Lung (tissue), 11 donors: ENCODE measurements at regions not wholly inside any gene's neighbourhood (a gene's known extent, or its start where the extent isn't known, plus 50 kb on each side); places are given as distances from the start of the nearest gene placed in this dataset.

Source experiments
- ATAC-seq: fragments of 200-7000 bp; cut with Tn5 transposase; one replicate; pipeline ENCODE4 v1.9.1; 2020; ENCODE audit warnings: moderate number of reproducible peaks; ENCODE audit not compliant: insufficient read depth, low FRiP score
- DNase-seq, 3 donors: peaks; one replicate each; pipeline ENCODE4 v3.0.0-alpha.2; 2013 to 2017
- H3K27ac ChIP-seq, 2 donors: one replicate each; pipeline ENCODE4 v1.5.1; 2013; ENCODE audit warnings: mild to moderate bottlenecking in 2 of 2, moderate library complexity in 2 of 2, control low read depth in 1 of 2, inconsistent platforms in 1 of 2, low read depth in 1 of 2, low read length in 1 of 2
- H3K27me3 ChIP-seq, 3 donors: one replicate each; pipeline ENCODE4 v1.5.1; 2013; ENCODE audit warnings: low read length in 2 of 3; ENCODE audit not compliant: control insufficient read depth in 3 of 3, insufficient read depth in 3 of 3
- H3K36me3 ChIP-seq, 4 donors: one replicate each; pipeline ENCODE4 v1.5.1; 2013; ENCODE audit warnings: low read length in 4 of 4, mild to moderate bottlenecking in 1 of 4, moderate library complexity in 1 of 4; ENCODE audit not compliant: control insufficient read depth in 4 of 4, insufficient read depth in 4 of 4
- H3K4me1 ChIP-seq, 5 donors: one replicate each; pipeline ENCODE4 v1.5.1; 2013; ENCODE audit warnings: low read length in 5 of 5, mild to moderate bottlenecking in 2 of 5, moderate library complexity in 1 of 5; ENCODE audit not compliant: control insufficient read depth in 5 of 5, insufficient read depth in 5 of 5
- H3K4me3 ChIP-seq: one replicate; pipeline ENCODE4 v1.5.1; 2013; ENCODE audit warnings: mild to moderate bottlenecking, control low read depth, moderate library complexity
- H3K9ac ChIP-seq, 2 donors: one replicate each; pipeline ENCODE4 v1.5.1; 2013; ENCODE audit warnings: low read length in 2 of 2, control low read depth in 1 of 2; ENCODE audit not compliant: insufficient read depth in 1 of 2
- H3K9me3 ChIP-seq, 4 donors: one replicate each; pipeline ENCODE4 v1.5.1; 2013; ENCODE audit warnings: low read length in 3 of 4, mild to moderate bottlenecking in 1 of 4, moderate library complexity in 1 of 4; ENCODE audit not compliant: control insufficient read depth in 4 of 4, insufficient read depth in 3 of 4
- WGBS, 2 donors: extraction: QIAGEN DNeasy Blood & Tissue Kit; methylation state at CpG; one replicate each; pipeline ENCODE4 v1.1.7; 2013; 5-methylcytosine and 5-hydroxymethylcytosine counted together
- TF ChIP-seq, protein P1 (sequence below): IDR thresholded peaks from 2 replicates; pipeline ENCODE4 v1.5.1; 2012; ENCODE audit warnings: mild to moderate bottlenecking; ENCODE audit errors: control extremely low read depth, extremely low read depth
- donor health status: control.
- donor health status: control.
- donor health status: Bipolar disorder and iron deficiency.
- donor health status: healthy.
- donor health status: DM: yes; HTN: yes; CAD: no.

DNA sequence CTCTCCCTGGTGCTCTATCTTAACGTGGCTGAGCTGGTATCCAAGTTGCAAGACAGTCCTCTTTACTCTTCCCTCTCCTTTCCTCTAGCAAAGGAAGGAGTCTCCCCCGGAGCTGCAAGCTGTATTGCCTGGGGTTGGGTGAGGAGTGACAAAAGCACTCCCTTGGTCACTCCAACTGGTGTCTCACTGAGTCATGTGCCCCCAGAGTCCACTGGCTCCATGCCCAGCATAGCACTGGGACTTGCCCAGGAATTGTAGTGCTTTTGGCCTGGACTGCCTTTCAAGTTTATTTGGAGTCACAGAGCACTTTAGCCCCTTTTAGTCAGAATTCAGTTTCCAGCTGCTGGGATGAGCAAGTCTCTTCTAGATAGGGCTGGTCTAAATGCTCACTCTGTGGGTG is 82.6 kb upstream of the FST start:
- H3K27me3 ChIP-seq = no peaks in the 10 kb centered on the region
- no peak overlapping the region for H3K9ac ChIP-seq
- H3K9me3 ChIP-seq = no peaks in the 10 kb centered on the region
- TF ChIP-seq, protein P1, sequence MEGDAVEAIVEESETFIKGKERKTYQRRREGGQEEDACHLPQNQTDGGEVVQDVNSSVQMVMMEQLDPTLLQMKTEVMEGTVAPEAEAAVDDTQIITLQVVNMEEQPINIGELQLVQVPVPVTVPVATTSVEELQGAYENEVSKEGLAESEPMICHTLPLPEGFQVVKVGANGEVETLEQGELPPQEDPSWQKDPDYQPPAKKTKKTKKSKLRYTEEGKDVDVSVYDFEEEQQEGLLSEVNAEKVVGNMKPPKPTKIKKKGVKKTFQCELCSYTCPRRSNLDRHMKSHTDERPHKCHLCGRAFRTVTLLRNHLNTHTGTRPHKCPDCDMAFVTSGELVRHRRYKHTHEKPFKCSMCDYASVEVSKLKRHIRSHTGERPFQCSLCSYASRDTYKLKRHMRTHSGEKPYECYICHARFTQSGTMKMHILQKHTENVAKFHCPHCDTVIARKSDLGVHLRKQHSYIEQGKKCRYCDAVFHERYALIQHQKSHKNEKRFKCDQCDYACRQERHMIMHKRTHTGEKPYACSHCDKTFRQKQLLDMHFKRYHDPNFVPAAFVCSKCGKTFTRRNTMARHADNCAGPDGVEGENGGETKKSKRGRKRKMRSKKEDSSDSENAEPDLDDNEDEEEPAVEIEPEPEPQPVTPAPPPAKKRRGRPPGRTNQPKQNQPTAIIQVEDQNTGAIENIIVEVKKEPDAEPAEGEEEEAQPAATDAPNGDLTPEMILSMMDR = no peak
- no peaks in the 10 kb centered on the region for H3K4me1 ChIP-seq
- no peak overlapping the region for H3K4me3 ChIP-seq
- ATAC-seq (no peak), DNase-seq (peak; percentile 37 to 49 (median 38))
- no peak overlapping the region for H3K27ac ChIP-seq
- 58 to 65% methylated on average over 2 of the region's 2 CpGs for whole genome bisulfite sequencing, 2 donors
- no peaks in the 10 kb centered on the region for H3K36me3 ChIP-seq

DNA sequence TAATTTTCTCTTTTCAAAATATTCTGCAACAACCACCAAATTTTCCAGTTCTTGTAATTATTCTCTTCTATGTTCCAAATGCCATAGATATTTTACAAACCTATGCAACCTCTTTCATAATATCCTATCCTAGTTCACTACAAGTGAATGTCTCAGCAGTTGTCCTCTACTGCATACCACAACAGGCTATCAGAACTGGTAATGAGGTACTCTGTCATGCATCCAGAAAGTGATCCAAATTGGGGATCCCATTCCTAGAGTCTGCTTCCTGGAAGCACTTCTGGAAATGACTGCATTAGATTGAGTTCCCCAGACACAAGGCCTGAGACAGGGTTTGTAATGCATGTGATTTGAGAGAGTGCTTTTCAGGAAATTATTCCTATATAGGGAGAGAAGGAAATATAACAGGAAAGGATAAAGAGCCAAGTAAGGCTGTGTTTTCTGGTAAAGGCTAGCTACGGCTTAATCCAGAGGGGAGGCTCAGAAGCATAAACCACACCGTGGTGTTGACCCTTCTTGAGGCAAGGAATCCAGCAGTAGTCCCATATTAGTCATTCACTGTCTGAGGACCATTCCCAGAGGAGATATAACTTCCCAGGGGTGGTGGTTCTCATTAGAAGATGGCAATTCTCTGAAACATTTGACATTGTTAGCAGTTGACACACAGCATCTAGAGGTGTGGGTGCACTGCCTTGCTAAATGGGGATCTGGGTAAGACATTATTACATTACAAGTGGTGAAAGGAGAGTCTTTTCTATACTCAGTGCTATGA is 80.3 kb upstream of the FST start:
- DNase-seq = no peak
- Histone ChIP-seq H3K9me3 (no peaks in the 10 kb centered on the region), H3K9ac (no peak overlapping the region), H3K4me1 (no peaks in the 10 kb centered on the region), H3K27me3 (no peaks in the 10 kb centered on the region), H3K4me3 (no peak overlapping the region), H3K36me3 (no peaks in the 10 kb centered on the region), H3K27ac (no peak overlapping the region)
- no peak for ATAC-seq
- TF ChIP-seq, protein P1 = no peak
- WGBS, 2 donors = 82 to 89% methylated on average over 2 of the region's 2 CpGs

DNA sequence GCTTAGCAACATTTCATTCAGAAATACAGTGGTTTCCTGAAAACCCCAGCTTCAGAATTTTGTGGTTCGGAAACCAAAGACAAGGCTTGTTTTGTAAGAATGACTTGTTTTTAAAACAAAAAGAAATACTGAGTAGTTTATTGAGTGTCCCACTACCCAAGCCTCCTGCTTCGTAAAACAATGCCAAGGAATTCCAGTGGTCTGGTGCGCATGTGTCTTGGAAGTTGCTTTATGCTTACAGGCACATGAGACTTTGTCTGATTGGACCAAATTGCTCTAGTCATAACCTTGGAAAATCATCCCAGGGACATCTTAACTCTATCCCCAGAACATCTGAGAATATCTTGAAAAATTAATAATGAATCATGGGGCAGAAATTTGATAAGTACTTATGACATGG is 77.1 kb upstream of the FST start:
- TF ChIP-seq, protein P1 = no peak
- Histone ChIP-seq H3K9ac (no peak overlapping the region), H3K27me3 (no peaks in the 10 kb centered on the region), H3K27ac (no peak overlapping the region), H3K4me3 (no peak overlapping the region), H3K4me1 (no peaks in the 10 kb centered on the region), H3K36me3 (no peaks in the 10 kb centered on the region), H3K9me3 (no peaks in the 10 kb centered on the region)
- peak in 1 of 3 donors; percentile 10 for DNase-seq
- ATAC-seq = no peak
- WGBS, 2 donors = 83 to 91% methylated on average over 3 of the region's 3 CpGs

DNA sequence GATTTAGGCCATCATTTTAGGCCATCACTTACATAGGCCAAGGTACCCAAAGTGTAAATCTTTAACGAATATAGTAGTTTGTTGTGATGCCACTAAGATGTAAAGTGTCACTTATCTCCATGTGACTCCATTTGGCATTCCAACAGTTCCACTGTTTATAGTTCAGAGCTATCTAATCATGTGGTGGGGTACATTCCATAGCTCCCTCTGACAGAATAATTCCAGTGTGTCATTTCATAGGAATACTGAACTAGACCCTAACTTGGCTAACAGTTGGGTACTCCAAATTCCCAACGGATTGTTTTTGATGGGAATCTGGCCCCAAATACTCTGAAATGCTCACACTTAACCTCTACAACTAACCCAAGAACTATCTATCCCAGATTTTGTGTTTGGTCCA is 76.7 kb upstream of the FST start:
- H3K36me3 ChIP-seq = no peaks in the 10 kb centered on the region
- TF ChIP-seq, protein P1 = no peak
- H3K27ac ChIP-seq = no peak overlapping the region
- H3K4me1 ChIP-seq = no peaks in the 10 kb centered on the region
- ATAC-seq (no peak), DNase-seq (peak in 2 of 3 donors; percentile 11 to 13)
- no peak overlapping the region for H3K9ac ChIP-seq
- H3K4me3 ChIP-seq = no peak overlapping the region
- H3K27me3 ChIP-seq = no peaks in the 10 kb centered on the region
- no peaks in the 10 kb centered on the region for H3K9me3 ChIP-seq
- WGBS, 2 donors = 73 to 80% methylated on average over 2 of the region's 2 CpGs
